SK-N-SH treated with all-trans-retinoic acid at 6 μM for 48 hours (cell line): ENCODE measurements at regions not wholly inside any gene's neighbourhood (a gene's known extent, or its start where the extent isn't known, plus 50 kb on each side); places are given as distances from the start of the nearest gene placed in this dataset.

Source experiments
- ARNTL ChIP-seq: fragments of 450-650 bp; formaldehyde crosslinking; IDR thresholded peaks from 2 replicates; pipeline ENCODE4 v1.5.0; 2020; ENCODE audit warnings: low read depth, mild to moderate bottlenecking, moderate library complexity, borderline replicate concordance
- OSR1 ChIP-seq: fragments of 250-450 bp; sonication (Bioruptor Pico); IDR thresholded peaks from 2 replicates; pipeline ENCODE4 v1.8.0; 2022; ENCODE audit warnings: moderate library complexity, mild to moderate bottlenecking, inconsistent platforms
- RARB ChIP-seq: fragments of 250-450 bp; sonication (Bioruptor Pico); IDR thresholded peaks from 2 replicates; pipeline ENCODE4 v1.8.0; 2021; ENCODE audit warnings: mild to moderate bottlenecking, moderate library complexity
- ZNF70 ChIP-seq: fragments of 450-650 bp; formaldehyde crosslinking; IDR thresholded peaks from 2 replicates; pipeline ENCODE4 v1.5.0; 2020; ENCODE audit warnings: mild to moderate bottlenecking, moderate library complexity

DNA sequence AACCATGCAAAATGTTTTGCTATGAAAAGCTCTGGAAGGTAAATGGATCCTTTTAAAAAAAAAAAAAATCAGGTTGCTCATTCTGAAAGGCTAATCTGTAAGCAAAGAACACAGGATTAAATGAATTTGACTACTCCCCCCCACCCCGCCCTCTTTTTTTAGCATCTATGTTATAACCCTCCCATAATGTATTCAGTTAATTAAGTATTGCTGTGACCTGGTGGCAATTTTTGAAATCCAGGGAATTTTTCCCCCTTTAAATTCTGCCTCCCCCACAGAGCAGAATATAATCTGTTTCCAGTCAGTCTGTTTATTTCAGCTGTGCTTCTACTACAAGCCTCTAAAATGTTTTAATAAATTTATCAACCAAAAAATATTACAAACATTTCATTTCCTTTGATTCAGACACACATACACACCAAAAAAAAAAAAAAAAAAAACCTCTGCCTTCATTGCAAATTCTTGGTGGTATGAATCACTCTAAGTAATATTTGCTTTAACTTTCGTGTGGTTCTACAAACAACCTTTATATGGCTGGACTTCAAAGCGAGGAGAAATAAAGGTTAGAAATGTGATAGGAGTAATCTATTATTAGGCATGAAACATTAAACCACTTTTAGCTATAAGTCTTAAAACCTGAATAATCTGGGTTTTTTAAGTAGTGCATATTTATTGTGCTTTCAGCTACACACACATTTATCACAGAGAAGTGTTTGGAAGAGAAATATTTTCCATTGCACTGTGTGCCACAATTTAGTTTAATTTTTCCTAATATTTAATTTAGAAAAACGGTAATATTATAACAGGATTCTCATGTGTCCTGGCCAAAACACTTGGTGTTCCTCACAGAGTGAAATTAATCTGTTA lies 64.4 kb upstream of the ARID5B start:
- TF ChIP-seq OSR1 (CRISPR knock-in tag) (no peak), ZNF70 (CRISPR knock-in tag) (no peak), RARB (CRISPR knock-in tag) (no peak), ARNTL (CRISPR knock-in tag) (no peak)
